GM19035 (cell line): ENCODE measurements at regions not wholly inside any gene's neighbourhood (a gene's known extent, or its start where the extent isn't known, plus 50 kb on each side); places are given as distances from the start of the nearest gene placed in this dataset.
A peak's percentile ranks its signal among the peaks of the same experiment; 100 is the strongest.
"Not testable (repeated sequence)": the region's sequence is repeated elsewhere in the genome, so short reads cannot be mapped to it uniquely, and the experiment has no call there.

Experiments used
- ATAC-seq: cut with Tn5 transposase; IDR thresholded peaks from one replicate; pipeline ENCODE4 v1.9.1; 2021; ENCODE audit not compliant: unreplicated experiment

DNA sequence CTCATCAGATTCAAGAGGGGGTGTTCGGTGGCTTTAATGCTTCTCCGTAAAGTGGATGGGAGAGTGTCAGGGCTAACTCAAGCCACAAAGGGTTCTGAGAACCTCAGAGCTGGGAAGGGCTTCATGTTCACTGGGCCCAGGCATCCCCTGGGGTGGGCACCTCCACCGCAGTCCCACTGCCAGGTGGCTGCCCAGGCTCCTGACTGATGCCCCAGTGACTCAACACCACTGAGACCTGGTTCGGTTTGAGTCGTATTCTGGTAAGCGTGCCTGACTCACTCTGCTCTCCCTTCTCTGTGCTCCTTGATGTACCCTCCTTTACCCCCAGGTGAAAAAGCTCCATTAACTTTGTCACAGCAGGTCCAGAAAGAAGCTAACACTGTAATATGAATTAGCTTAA, 304.6 kb downstream of the RPLP1 start:
- no peak for ATAC-seq

DNA sequence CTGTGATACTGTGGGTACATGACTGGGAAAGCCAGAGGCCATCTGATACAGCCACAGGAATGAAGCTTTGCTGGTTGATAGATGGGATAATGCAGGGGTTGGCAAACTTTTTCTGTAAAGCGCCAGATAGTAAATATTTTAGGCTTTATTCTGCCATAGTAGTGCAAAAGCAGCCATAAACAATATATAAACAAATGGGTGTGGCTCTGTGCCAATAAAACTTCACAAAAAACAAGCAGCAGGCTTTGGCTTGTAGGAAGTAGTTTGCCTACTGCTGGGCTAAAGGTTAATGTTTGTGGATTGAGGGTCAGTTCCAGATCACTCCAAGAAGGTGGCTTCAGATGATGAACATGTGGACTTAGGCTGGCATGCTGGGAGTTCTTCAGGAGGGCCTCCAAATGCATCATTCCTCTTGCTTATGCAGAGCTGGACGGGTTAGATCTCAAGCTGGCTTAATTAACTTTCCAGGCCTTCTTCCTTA, 305.7 kb downstream of the RPLP1 start:
- no peak for ATAC-seq

DNA sequence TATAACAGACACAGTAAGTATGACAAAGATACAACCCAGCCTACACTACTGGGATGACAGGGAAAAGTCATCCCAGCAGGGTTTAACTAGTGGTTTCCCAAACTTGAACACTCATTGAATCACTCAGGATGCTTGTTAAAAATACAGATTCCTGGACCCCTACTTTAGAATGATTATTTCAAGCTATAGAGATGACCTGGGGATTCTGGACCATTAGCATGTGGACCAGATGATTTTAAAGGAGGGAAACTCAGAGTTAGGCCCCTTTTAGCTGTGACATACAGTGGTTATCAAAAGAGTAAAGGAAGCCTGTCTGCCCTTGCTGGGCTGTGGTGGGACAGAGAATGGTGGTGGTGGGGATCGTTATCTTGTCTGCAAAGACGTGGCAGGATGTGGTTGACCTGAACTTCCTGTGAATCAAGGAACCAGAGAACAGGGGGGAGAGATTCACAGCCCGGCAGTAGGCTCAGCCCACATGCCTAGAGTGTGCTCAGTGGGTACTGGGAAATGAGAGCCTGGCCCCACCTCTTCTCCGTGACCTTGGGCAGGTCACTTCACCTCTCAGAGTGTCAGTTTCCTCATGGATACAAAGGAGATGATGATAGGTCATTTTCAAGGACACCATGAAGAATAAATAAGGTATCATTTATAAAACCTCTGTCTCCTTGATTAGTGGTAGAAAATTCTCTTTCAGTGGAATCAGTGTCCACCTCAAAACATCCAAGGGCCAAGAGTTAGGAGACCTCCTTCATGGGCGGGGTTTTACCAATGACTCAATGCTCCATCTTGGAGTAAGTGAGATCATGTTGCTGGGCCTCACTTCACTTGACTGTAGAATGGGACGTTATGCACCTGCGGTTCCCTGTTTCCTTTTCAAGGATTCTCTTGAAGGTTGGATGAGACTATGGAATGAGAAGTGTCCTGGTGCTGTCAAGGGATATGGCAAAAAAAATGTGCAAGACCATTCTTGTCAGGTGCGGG, 306.5 kb downstream of the RPLP1 start:
- peak; percentile 37 for ATAC-seq

DNA sequence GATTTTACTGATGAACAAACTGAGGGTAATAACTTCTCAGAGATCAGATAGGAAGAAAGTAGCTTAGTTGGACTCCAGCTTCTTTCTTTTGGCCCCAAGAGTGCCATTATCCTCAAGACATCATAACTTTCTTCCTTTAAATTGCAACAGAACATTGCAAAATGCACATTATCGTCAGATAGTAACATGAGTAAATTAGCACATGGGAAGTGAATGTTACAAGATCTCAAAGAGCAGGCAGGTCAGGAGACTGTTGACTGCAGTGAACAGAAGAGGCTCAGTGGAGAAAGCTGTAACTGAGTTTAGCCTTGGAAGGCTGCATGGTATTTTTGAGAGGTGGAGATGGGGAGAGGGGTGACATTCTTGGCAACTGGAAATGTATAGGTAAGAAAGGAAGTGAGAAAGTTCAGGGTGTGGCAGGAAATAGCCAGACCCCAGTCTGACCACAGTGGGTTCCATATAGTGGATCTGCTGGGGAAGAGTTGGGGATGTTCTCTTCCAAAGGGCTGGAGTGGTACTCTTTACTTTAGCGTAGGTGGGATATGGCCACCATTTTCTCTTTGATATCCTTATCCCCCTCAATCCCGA, 307.7 kb downstream of the RPLP1 start:
- peak; percentile 4 for ATAC-seq

DNA sequence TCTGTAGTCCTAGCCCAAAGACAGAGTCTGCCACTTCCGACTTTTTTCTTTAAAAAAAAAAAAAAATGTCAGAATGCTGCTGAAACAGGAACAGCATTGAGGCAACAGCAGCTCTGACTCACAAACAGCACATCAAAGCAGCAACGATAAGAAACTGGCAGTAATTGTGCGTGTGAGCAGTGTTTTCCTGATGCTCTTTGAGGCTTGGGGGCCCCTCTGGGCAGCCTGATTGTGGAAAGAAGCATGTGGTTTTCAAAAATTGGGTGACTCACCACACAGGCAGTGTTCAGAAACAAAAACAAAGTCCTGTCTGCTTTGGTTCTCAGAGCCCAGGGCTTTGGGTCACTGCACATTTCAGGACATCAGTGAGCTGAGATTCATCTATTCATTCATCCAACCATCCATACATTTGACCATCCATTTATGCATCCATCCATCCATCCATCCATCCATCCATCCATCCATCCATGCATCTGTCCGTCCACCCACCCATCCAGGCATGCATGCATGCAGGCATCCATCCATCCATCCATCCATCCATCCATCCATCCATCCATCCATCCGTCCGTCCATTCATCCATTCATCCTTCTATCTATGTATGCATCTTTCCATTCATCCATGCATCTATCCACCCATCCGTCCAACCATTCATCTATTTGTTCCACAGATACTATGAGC, 308.4 kb downstream of the RPLP1 start:
- peak; percentile 59 for ATAC-seq

DNA sequence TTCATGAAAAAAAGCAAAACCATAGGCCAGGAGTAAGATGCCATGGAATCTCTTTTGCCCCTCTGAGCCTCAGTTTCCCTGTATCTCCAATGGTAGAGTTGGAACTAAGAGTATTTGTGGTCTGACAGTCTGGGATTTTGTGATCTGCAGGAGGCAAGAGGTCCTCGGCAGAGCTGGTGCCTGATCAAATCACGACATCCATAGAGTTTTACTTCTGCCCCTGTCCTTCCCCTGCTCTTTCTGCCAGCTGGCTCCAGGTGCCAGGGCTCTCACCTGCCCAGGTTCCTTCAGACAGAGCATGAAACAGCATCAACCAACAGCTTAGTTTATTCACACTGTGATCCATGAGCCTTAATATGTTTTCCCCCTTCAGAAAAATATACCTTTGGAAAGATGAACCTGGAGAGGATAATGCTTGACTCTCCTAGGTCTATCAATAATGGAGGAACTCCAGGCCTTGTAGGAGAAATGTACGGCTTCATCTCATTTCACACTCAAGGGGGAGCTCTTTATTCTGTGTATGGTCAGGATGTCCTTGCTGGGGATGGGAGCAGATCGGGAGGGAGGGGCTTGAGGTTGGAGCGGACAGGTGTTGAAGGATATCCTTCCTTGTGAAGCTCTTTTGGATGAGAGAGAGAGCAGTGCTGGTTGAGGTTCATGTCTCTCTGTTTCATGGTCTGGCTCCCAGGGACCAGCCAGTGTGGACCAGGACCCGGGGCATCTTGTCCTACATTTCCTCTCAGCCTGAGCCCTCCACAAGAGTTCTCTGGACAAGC, 309.9 kb downstream of the RPLP1 start:
- no peak for ATAC-seq

DNA sequence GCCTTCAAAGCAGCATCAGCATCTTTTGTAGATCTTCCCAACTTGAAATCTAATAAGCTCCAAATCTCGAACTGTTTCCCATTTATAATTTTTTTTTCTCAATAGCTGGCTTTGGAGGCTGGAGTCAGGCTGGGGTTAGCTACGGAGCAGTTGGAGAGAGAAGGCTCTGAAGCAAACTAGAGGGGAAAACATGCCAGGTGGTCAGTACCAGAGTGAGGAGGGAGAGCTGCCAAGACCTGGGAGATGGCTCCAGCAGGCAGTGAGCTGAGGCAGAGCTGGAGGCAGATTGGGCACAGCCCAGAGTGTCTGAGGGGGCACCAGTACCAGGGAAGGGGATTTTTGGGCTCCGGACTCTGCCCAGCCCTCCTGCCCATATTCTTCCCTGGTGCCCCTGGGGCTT, 311.2 kb downstream of the RPLP1 start:
- ATAC-seq, result no peak

DNA sequence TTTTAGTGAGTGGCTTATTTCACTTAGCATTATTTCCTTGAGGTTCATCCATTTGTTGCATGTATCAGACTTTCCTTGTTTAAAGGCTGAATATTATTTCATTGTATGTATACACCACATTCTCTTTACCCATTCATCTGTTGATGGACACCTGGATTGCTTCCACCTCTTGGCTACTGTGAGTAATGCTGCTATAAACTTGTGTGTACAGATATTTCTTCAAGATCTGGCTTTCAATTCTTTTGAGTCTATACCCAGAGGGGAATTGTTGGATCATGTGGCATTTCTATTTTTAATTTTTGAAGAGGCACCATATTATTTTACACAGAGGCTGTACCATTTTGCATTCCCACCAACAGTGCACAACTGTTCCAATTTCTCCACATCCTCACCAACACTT, 313.5 kb downstream of the RPLP1 start:
- no peak for ATAC-seq

DNA sequence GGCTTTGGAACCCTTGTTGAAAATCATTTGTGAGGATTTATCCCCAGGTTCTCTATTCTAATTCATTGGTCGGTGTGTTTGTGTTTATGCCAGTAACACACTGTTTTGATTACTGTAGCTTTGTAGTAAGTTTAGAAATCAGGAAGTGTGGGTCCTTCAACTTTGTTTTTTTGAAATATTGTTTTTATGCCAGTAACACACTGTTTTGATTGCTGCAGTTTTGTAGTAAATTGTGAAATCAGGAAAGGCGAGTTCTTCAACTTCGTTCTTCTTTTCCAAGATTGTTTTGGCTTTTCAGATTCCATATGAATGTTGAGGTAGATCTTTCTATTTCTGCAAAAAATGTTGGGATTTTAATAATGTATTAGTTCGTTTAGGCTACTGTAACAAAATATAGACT, 314.6 kb downstream of the RPLP1 start:
- no peak for ATAC-seq

DNA sequence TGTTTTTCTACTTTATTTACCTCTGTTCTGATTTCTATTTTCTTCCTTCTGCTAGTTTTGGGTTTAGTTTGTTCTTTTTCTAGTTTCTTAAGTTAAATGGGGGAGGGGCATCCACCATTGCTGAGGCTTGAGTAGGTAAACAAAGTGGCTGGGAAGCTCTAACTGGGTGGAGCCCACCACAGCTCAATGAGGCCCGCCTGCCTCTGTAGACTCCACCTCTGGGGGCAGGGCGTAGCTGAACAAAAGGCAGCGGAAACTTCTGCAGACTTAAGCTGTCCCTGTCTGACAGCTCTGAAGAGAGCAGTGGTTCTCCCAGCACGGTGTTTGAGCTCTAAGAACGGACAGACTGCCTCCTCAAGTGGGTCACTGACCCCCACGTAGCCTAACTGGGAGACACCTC, 316.7 kb downstream of the RPLP1 start:
- not testable (repeated sequence) for ATAC-seq

DNA sequence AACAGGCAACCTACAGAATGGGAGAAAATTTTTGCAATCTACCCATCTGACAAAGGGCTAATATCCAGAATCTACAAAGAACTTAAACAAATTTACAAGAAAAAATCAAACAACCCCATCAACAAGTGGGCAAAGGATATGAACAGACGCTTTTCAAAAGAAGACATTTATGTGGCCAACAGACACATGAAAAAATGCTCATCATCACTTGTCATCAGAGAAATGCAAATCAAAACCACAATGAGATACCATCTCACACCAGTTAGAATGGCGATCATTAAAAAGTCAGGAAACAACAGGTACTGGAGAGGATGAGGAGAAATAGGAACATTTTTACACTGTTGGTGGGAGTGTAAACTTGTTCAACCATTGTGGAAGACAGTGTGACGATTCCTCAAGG, 321.6 kb downstream of the RPLP1 start:
- not testable (repeated sequence) for ATAC-seq

DNA sequence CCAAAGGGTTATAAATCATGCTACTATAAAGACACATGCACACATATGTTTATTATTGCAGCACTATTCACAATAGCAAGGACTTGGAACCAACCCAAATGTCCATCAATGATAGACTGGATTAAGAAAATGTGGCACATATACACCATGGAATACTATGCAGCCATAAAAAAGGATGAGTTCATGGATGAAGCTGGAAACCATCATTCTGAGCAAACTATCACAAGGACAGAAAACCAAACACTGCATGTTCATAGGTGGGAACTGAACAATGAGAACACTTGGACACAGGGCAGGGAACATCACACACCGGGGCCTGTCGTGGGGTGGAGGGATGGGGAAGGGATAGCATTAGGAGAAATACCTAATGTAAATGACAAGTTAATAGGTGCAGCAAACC, 322.1 kb downstream of the RPLP1 start:
- not testable (repeated sequence) for ATAC-seq

DNA sequence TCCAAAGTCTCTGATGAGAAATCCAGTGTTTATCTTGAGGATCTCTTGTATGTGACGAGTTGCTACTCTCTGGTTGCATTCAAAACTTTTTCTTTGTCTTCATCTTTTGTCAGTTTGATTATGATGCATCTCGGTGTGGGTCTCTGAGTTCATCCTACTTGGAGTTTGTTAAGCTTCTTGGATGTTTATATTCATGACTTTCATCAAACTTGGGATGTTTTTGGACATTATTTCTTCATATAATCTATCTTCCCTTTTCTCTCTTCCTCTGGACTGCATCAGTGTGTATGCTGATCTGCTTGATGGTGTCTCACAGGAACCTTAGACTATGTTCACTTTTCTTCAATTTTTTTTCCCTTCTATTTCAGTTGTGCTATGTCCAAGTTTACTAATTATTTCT, 320.4 kb downstream of the TLE3 start:
- no peak for ATAC-seq

DNA sequence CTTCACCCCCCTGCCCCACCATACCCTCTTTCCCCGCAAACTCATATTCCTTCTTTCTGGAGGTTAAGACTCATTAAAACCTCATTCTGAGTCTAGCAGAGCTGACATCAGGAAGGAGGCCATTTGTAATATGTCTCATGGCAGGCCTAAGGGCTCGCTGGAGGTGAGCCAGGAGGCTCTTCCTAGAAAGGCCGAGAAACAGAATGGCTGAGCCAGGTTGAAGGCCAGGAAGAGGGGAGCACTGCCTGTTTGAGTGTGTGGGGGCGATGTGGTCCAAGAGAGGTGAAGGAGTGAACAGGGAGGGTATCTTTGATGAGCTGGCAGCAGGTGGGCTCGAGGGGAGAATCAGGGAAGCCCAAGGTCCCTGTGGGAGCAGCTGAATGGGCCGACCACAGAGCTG, 317.3 kb downstream of the TLE3 start:
- ATAC-seq, result no peak

DNA sequence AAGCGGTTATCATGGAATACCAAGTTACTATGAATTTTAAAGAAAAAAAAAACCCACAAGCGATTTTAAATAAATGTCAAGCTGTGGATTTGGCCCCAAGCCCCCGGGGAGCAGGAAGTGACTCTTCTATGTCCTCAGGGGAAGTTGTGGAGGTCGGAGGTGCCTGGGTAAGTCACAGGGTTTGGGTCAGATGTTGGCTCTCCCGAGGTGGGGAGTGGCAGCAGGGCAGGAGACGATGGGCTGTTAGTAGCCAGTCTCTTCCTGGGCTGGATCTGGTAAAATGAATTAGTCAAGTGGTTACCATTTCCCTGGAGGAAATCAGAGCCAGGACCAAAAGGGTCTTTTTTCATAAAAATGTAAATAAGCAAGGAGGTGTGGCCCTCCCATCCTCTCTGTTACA, 316.7 kb downstream of the TLE3 start:
- ATAC-seq, result no peak

DNA sequence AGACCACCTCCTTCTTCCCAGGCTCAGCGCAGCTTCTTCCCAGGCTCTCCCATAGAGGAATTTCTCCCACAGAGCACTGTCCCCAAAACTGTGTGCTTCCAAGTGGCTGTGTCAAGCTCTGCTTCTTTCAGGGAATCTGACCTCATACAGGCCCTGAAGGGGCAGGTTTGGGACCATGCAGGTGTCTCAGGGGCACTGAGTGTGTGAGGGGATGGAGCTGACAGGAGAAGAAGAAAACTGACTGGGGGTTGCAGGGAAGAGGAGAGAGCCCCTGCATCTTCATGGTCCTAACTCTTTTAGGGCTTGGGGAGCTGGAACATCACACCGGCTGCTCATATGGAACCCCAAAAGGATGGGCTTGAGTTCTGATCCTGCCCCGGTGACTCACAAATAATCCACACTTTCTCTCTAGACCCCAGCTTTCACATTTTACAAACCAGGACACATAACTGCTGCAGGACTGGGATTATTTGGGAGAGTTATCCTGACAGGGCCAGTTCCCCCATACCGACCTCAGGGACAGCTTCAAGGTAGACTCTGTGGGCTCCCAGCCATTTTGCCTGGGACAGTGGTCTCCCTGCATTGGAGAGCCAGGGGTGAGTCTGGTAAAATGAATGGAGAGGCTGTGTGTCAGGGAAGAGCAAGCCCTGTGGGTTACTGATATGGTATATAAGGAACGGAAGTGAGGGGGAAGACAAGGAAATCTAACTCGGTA, 316.1 kb downstream of the TLE3 start:
- no peak for ATAC-seq

DNA sequence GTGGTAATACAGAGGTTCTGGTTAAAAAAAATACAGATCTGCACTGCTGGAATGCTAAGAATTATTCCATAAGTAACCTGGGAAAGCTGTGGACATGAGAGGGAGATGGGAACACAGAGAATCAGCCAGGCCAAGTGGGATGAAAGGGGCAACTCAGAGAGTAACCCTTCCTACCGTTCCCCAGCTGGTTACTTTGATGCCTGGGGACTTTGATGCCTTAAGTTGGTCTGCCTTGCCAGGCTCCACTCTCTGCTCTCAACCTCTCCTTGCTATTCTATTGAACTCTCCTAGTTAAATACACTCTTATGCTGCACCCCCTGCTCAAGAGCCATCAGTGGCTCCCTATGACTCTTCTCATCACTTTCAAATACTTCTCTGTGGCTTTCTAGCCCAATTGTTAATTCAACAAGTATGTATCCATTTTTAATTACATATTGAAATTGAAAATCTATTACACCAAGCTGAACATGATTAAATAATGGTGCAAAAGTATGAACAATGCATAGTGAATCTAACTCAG, 315.5 kb downstream of the TLE3 start:
- no peak for ATAC-seq

DNA sequence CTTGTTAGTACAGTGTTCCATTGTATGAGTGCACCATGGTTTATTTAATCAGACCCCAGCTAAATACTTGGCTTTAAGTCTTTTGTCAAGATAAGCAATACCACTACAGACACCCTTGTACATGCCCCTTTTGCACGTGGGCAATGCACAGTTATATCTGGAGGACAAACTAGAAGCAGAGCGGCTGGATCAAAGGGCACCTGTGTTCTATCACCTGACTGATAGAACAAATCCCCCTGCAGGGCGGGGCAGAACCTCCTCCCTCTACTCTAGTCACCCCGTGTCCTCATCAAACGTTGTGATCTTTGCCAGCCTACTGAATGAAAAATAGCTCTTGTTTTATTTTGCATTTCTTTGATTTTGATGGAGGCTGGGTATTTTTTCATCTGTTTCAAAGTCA, 314.9 kb downstream of the TLE3 start:
- no peak for ATAC-seq

DNA sequence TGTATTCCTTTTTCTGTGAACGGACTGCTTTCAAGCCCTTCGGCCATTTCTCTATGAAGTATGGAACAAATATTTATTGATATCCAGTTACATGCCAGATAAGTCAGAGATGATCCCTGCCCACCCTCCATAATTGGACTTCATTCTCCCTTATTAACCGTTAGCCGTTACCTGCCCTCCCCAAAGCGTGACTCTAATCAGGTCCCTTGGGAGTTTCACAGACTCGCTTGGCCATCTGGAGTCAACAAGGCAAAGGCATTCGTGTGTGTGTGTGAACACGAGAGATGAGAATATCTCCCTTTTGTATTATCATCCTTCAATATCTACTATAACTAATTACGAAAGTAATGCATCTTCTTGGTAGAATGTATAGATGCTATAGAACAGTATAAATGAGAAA, 314.5 kb downstream of the TLE3 start:
- no peak for ATAC-seq
